ENCODE measurements at regions not wholly inside any gene's neighbourhood (a gene's known extent, or its start where the extent isn't known, plus 50 kb on each side); places are given as distances from the start of the nearest gene placed in this dataset.

DNA sequence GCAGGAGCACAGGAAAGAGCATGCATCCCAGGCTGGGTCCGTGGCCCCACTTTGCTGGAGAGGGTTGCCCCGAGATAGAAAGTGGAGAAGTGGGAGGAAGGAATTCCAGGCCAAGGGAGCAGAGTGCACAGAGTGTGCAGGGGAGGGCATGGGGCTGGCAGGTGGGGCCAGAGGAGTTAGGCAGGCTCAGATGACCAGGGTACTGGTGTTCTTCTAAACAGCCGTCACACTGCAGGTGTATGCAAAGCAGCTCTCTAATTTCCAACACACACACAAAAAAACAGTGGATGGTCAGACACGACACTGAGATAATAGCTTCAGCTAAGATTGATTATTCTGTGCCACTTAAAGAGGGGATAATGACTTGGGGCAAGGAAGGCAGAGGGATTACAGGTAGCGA lies 212.2 kb downstream of the MTRR start:
- no peaks in the 10 kb centered on the region for H3K36me3 ChIP-seq (ENCODE audit: control insufficient read depth, insufficient read depth, low read length, severe bottlenecking)
- H3K9me3 ChIP-seq (ENCODE audit: control insufficient read depth, low read length): no peaks in the 10 kb centered on the region
- no peak overlapping the region for H3K9ac ChIP-seq (ENCODE audit: low read length)
- H3K27me3 ChIP-seq (replicated peaks; ENCODE audit: control insufficient read depth, insufficient read depth, low read length): no peaks in the 10 kb centered on the region
- no peak overlapping the region for H3K4me3 ChIP-seq (ENCODE audit: low read length)
- H3K4me1 ChIP-seq (ENCODE audit: control insufficient read depth, insufficient read depth, low read length): no peaks in the 10 kb centered on the region
- no peak for DNase-seq (ENCODE audit: low read depth)

DNA sequence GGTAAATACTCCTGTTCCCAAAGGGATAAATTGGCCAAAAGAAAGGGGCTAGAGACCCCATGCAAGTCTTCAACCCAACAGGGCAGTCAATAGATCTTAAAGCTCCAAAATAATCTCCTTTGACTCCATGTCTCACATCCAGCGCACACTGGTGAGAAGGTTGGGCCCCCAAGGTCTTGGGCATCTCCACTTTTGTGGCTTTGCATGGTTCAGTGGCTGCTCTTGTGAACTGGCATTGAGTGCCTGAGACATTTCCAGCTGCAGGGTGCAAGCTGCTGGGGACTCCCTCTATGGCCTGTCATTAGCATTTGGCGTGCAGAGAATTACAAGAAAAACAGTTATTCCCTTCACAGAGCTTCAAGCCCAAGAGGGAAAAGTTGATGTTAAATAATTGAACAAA lies 224.7 kb downstream of the MTRR start:
- H3K27me3 ChIP-seq (replicated peaks; ENCODE audit: control insufficient read depth, insufficient read depth, low read length): no peaks in the 10 kb centered on the region
- no peaks in the 10 kb centered on the region for H3K4me1 ChIP-seq (ENCODE audit: control insufficient read depth, insufficient read depth, low read length)
- no peaks in the 10 kb centered on the region for H3K9me3 ChIP-seq (ENCODE audit: control insufficient read depth, low read length)
- H3K36me3 ChIP-seq (ENCODE audit: control insufficient read depth, insufficient read depth, low read length, severe bottlenecking): no peaks in the 10 kb centered on the region
- H3K9ac ChIP-seq (ENCODE audit: low read length): no peak overlapping the region
- no peak overlapping the region for H3K4me3 ChIP-seq (ENCODE audit: low read length)
- DNase-seq (ENCODE audit: low read depth): no peak

GRCh38 chr5:8094304-8094703 lies 225.4 kb downstream of the MTRR start:
- no peaks in the 10 kb centered on the region for H3K27me3 ChIP-seq (replicated peaks; ENCODE audit: control insufficient read depth, insufficient read depth, low read length)
- H3K36me3 ChIP-seq (ENCODE audit: control insufficient read depth, insufficient read depth, low read length, severe bottlenecking): no peaks in the 10 kb centered on the region
- H3K9me3 ChIP-seq (ENCODE audit: control insufficient read depth, low read length): no peaks in the 10 kb centered on the region
- no peak overlapping the region for H3K9ac ChIP-seq (ENCODE audit: low read length)
- no peaks in the 10 kb centered on the region for H3K4me1 ChIP-seq (ENCODE audit: control insufficient read depth, insufficient read depth, low read length)
- no peak for DNase-seq (ENCODE audit: low read depth)
- no peak overlapping the region for H3K4me3 ChIP-seq (ENCODE audit: low read length)

- H3K4me3 ChIP-seq (ENCODE audit: low read length): no peak overlapping the region
- H3K36me3 ChIP-seq (ENCODE audit: control insufficient read depth, insufficient read depth, low read length, severe bottlenecking): no peaks in the 10 kb centered on the region
- H3K4me1 ChIP-seq (ENCODE audit: control insufficient read depth, insufficient read depth, low read length): no peaks in the 10 kb centered on the region
- no peak for DNase-seq (ENCODE audit: low read depth)
- H3K27me3 ChIP-seq (replicated peaks; ENCODE audit: control insufficient read depth, insufficient read depth, low read length): no peaks in the 10 kb centered on the region
- H3K9me3 ChIP-seq (ENCODE audit: control insufficient read depth, low read length): no peaks in the 10 kb centered on the region
- no peak overlapping the region for H3K9ac ChIP-seq (ENCODE audit: low read length)
These were observed 228.2 kb downstream of the MTRR start for GRCh38 chr5:8097146-8097545.

- no peaks in the 10 kb centered on the region for H3K4me1 ChIP-seq (ENCODE audit: control insufficient read depth, insufficient read depth, low read length)
- H3K9ac ChIP-seq (ENCODE audit: low read length): no peak overlapping the region
- H3K27me3 ChIP-seq (replicated peaks; ENCODE audit: control insufficient read depth, insufficient read depth, low read length): no peaks in the 10 kb centered on the region
- H3K36me3 ChIP-seq (ENCODE audit: control insufficient read depth, insufficient read depth, low read length, severe bottlenecking): no peaks in the 10 kb centered on the region
- no peak overlapping the region for H3K4me3 ChIP-seq (ENCODE audit: low read length)
- no peak for DNase-seq (ENCODE audit: low read depth)
- H3K9me3 ChIP-seq (ENCODE audit: control insufficient read depth, low read length): no peaks in the 10 kb centered on the region
These were observed 229.1 kb downstream of the MTRR start for GRCh38 chr5:8098081-8098480.

DNA sequence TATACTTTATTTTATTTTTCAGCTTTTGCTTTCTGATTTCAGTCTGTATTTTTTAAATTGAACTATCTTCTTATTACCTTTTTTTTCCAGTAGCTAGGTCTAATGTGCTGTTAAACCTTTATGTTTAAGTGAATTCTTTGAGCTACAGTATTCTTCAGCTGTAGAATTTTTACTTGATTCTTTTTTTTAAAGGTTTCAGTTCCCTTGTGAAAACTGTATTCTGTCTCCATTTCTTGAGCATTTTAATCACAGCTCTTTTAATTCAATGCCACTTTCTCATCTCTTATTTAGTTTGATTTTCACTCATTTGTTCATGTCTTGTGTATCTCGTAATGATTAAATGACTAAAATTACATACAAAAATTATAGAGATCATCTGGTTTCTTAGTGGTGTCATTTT lies 233.8 kb downstream of the MTRR start:
- no peak for DNase-seq (ENCODE audit: low read depth)
- H3K9me3 ChIP-seq (ENCODE audit: control insufficient read depth, low read length): no peaks in the 10 kb centered on the region

GRCh38 chr5:8114597-8115266 lies 245.8 kb downstream of the MTRR start:
- Histone ChIP-seq H3K9me3 (ENCODE audit: control insufficient read depth, low read length) (no peaks in the 10 kb centered on the region), H3K36me3 (ENCODE audit: control insufficient read depth, insufficient read depth, low read length, severe bottlenecking) (no peaks in the 10 kb centered on the region)
- no peak for DNase-seq (ENCODE audit: low read depth)

More for the DNA sequence above, 233.8 kb downstream of the MTRR start:
- Histone ChIP-seq H3K9ac (ENCODE audit: low read length) (no peak overlapping the region), H3K36me3 (ENCODE audit: control insufficient read depth, insufficient read depth, low read length, severe bottlenecking) (no peaks in the 10 kb centered on the region), H3K4me3 (ENCODE audit: low read length) (no peak overlapping the region), H3K4me1 (ENCODE audit: control insufficient read depth, insufficient read depth, low read length) (no peaks in the 10 kb centered on the region), H3K27me3 (replicated peaks; ENCODE audit: control insufficient read depth, insufficient read depth, low read length) (no peaks in the 10 kb centered on the region)

GRCh38 chr5:8123559-8123958 lies 254.6 kb downstream of the MTRR start:
- Histone ChIP-seq H3K4me3 (ENCODE audit: low read length) (no peak overlapping the region), H3K27me3 (replicated peaks; ENCODE audit: control insufficient read depth, insufficient read depth, low read length) (no peaks in the 10 kb centered on the region), H3K36me3 (ENCODE audit: control insufficient read depth, insufficient read depth, low read length, severe bottlenecking) (no peaks in the 10 kb centered on the region), H3K4me1 (ENCODE audit: control insufficient read depth, insufficient read depth, low read length) (no peaks in the 10 kb centered on the region), H3K9me3 (ENCODE audit: control insufficient read depth, low read length) (no peaks in the 10 kb centered on the region), H3K9ac (ENCODE audit: low read length) (no peak overlapping the region)
- no peak for DNase-seq (ENCODE audit: low read depth)

More at GRCh38 chr5:8114597-8115266, 245.8 kb downstream of the MTRR start:
- H3K27me3 ChIP-seq (replicated peaks; ENCODE audit: control insufficient read depth, insufficient read depth, low read length): no peaks in the 10 kb centered on the region
- H3K4me3 ChIP-seq (ENCODE audit: low read length): no peak overlapping the region
- H3K9ac ChIP-seq (ENCODE audit: low read length): no peak overlapping the region
- H3K4me1 ChIP-seq (ENCODE audit: control insufficient read depth, insufficient read depth, low read length): no peaks in the 10 kb centered on the region

GRCh38 chr5:8134609-8135008 lies 265.7 kb downstream of the MTRR start:
- Histone ChIP-seq H3K4me1 (ENCODE audit: control insufficient read depth, insufficient read depth, low read length) (no peaks in the 10 kb centered on the region), H3K36me3 (ENCODE audit: control insufficient read depth, insufficient read depth, low read length, severe bottlenecking) (no peaks in the 10 kb centered on the region), H3K9me3 (ENCODE audit: control insufficient read depth, low read length) (no peaks in the 10 kb centered on the region), H3K4me3 (ENCODE audit: low read length) (no peak overlapping the region), H3K9ac (ENCODE audit: low read length) (no peak overlapping the region), H3K27me3 (replicated peaks; ENCODE audit: control insufficient read depth, insufficient read depth, low read length) (no peaks in the 10 kb centered on the region)
- DNase-seq (ENCODE audit: low read depth): no peak

DNA sequence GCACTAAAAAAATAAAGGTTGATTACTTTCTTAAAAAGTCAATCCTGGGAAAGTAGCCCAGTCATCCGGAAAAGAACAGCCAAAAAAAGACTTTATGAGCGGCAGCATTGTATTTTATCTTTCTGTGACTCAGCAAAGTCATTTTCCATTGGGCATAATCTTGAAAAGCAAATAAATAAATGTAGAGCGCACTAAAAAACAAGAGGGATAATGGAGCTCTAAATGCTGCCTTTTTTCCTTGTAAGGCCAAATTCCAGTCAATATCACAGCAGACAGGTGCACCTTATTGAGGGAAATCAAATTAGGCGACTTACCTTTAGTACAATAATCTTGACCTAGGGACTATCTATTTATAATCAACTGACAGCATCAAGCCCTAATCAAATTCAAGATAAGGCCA lies 266.8 kb downstream of the MTRR start:
- Histone ChIP-seq H3K4me3 (ENCODE audit: low read length) (no peak overlapping the region), H3K27me3 (replicated peaks; ENCODE audit: control insufficient read depth, insufficient read depth, low read length) (no peaks in the 10 kb centered on the region), H3K36me3 (ENCODE audit: control insufficient read depth, insufficient read depth, low read length, severe bottlenecking) (no peaks in the 10 kb centered on the region), H3K9ac (ENCODE audit: low read length) (no peak overlapping the region), H3K4me1 (ENCODE audit: control insufficient read depth, insufficient read depth, low read length) (no peaks in the 10 kb centered on the region), H3K9me3 (ENCODE audit: control insufficient read depth, low read length) (no peaks in the 10 kb centered on the region)
- DNase-seq (ENCODE audit: low read depth): no peak

DNA sequence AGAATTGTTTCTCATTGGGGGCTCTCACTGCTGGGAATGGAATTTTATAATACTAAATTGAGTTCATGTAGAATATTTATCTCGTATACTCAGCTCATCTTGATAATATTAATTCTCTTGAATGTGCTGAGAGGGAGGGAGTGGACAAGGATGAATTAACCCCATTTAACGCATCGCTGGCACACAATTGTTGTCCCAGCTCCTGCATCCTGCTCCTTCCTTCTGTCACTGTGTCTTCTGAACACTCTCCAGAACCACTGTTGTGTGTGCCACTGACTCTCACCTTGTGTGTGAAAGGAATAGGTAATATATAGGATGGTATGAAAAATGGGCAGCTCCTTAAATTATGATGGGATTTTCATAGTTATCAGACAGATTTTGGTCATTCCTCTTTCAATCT lies 267.3 kb downstream of the MTRR start:
- Histone ChIP-seq H3K36me3 (ENCODE audit: control insufficient read depth, insufficient read depth, low read length, severe bottlenecking) (no peaks in the 10 kb centered on the region), H3K27me3 (replicated peaks; ENCODE audit: control insufficient read depth, insufficient read depth, low read length) (no peaks in the 10 kb centered on the region), H3K4me3 (ENCODE audit: low read length) (no peak overlapping the region), H3K9me3 (ENCODE audit: control insufficient read depth, low read length) (no peaks in the 10 kb centered on the region), H3K9ac (ENCODE audit: low read length) (no peak overlapping the region), H3K4me1 (ENCODE audit: control insufficient read depth, insufficient read depth, low read length) (no peaks in the 10 kb centered on the region)
- DNase-seq (ENCODE audit: low read depth): no peak

DNA sequence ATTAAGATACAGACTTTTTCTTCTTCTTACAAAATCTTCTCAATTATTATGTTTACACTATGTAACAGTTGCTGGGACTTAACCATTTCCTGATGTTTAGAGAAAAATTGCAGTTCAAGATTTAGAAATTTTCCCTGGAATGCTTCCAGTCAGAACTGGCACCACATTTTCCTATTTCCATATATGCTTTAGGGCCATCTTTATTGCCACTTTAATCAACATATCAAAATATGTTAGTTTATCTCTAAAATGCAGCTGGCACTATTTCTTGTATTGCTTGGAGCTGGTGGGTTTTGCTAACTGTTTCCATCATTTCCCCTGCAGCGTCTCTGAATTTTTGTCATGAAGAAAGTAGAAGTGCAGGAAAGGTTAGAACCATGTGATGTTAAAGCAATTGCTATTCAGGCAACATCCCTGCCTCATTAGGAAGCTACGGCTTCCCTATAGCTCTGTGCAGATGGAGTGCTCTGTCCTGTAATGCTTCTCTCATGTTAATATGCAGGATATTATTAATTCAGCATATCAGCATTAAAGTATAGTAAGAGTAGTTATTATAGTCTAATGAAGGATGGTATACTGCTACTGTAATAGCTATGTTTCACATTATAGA lies 269.1 kb downstream of the MTRR start:
- DNase-seq (ENCODE audit: low read depth): no peak
- Histone ChIP-seq H3K9ac (ENCODE audit: low read length) (no peak overlapping the region), H3K27me3 (replicated peaks; ENCODE audit: control insufficient read depth, insufficient read depth, low read length) (no peaks in the 10 kb centered on the region), H3K4me1 (ENCODE audit: control insufficient read depth, insufficient read depth, low read length) (no peaks in the 10 kb centered on the region), H3K36me3 (ENCODE audit: control insufficient read depth, insufficient read depth, low read length, severe bottlenecking) (no peaks in the 10 kb centered on the region), H3K9me3 (ENCODE audit: control insufficient read depth, low read length) (no peaks in the 10 kb centered on the region), H3K4me3 (ENCODE audit: low read length) (no peak overlapping the region)
